HEK293 (cell line): ENCODE measurements at regions not wholly inside any gene's neighbourhood (a gene's known extent, or its start where the extent isn't known, plus 50 kb on each side); places are given as distances from the start of the nearest gene placed in this dataset.

Experiments used
- SCRT1 ChIP-seq: fragments of 450-650 bp; formaldehyde crosslinking; IDR thresholded peaks from 2 replicates; pipeline ENCODE4 v1.5.1; 2016; ENCODE audit warnings: missing biosample characterization, missing genetic modification characterization, borderline replicate concordance
- WT1 ChIP-seq: fragments of 450-650 bp; formaldehyde crosslinking; IDR thresholded peaks from 2 replicates; pipeline ENCODE4 v1.5.1; 2016; ENCODE audit warnings: missing biosample characterization, missing genetic modification characterization
- ZBTB21 ChIP-seq: fragments of 450-650 bp; formaldehyde crosslinking; IDR thresholded peaks from 2 replicates; pipeline ENCODE4 v1.5.1; 2017; ENCODE audit warnings: missing biosample characterization, missing genetic modification characterization
- ZNF37A ChIP-seq: fragments of 450-650 bp; IDR thresholded peaks from 2 replicates; pipeline ENCODE4 v1.5.1; 2018; ENCODE audit warnings: missing biosample characterization, missing genetic modification characterization
- ZNF544 ChIP-seq: fragments of 450-650 bp; formaldehyde crosslinking; IDR thresholded peaks from 2 replicates; pipeline ENCODE4 v1.5.0; 2017; ENCODE audit warnings: missing biosample characterization, missing genetic modification characterization
- ZNF555 ChIP-seq: fragments of 450-650 bp; formaldehyde crosslinking; conservative IDR thresholded peaks from 2 replicates; pipeline ENCODE4 v1.5.1; 2017; ENCODE audit warnings: missing biosample characterization, mild to moderate bottlenecking, missing genetic modification characterization, inconsistent platforms
- TF ChIP-seq, protein P1 (sequence below): fragments of 450-650 bp; formaldehyde crosslinking; IDR thresholded peaks from 2 replicates; pipeline ENCODE4 v1.5.1; 2016; ENCODE audit warnings: missing biosample characterization, missing genetic modification characterization

DNA sequence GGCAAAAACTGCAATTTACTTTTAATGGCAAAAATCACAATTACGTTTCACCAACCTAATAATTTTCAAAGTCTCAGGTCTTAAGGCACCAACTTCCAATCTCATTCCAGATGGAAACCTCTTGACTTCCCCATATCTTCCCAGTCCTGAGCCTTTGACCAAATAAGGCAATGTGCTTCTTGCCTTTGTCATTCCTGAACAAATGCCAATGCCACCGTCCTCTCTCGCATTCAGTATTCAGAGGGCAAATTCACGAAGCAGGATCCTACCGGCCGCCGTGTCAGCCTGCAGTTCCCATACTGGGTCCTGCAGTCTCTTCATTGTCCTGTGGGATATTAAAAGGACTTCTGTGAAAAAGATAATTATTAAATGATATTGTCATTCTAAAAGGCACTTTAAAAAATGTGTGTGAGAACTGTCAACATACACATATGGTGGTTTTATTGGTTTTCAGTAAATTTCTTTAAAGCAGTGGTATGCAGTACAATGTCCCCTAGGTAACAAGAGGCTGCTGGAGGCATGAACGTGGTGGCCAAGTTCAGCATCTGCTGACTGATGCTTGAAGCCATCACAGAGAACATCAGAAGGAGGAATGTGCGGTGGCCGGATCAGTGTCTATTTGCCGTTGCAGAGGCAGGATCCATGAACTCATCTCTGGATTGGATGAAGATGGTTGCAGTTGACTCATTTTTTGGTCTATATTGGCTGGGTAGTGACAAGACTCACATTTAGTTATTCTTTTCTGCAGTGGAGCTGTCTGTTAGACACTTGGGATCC, 101.4 kb upstream of the IRX4 start:
- no peak for TF ChIP-seq SCRT1 (tag by site-specific recombination)
- no peak for TF ChIP-seq ZBTB21 (tag by site-specific recombination)
- TF ChIP-seq, protein P1, sequence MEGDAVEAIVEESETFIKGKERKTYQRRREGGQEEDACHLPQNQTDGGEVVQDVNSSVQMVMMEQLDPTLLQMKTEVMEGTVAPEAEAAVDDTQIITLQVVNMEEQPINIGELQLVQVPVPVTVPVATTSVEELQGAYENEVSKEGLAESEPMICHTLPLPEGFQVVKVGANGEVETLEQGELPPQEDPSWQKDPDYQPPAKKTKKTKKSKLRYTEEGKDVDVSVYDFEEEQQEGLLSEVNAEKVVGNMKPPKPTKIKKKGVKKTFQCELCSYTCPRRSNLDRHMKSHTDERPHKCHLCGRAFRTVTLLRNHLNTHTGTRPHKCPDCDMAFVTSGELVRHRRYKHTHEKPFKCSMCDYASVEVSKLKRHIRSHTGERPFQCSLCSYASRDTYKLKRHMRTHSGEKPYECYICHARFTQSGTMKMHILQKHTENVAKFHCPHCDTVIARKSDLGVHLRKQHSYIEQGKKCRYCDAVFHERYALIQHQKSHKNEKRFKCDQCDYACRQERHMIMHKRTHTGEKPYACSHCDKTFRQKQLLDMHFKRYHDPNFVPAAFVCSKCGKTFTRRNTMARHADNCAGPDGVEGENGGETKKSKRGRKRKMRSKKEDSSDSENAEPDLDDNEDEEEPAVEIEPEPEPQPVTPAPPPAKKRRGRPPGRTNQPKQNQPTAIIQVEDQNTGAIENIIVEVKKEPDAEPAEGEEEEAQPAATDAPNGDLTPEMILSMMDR (tag by site-specific recombination), result no peak
- no peak for TF ChIP-seq ZNF555 (tag by site-specific recombination)
- TF ChIP-seq ZNF544 (tag by site-specific recombination), result no peak
- no peak for TF ChIP-seq WT1 (tag by site-specific recombination)
- no peak for TF ChIP-seq ZNF37A (tag by site-specific recombination)
